ENCODE measurements at regions not wholly inside any gene's neighbourhood (a gene's known extent, or its start where the extent isn't known, plus 50 kb on each side); places are given as distances from the start of the nearest gene placed in this dataset.

DNA sequence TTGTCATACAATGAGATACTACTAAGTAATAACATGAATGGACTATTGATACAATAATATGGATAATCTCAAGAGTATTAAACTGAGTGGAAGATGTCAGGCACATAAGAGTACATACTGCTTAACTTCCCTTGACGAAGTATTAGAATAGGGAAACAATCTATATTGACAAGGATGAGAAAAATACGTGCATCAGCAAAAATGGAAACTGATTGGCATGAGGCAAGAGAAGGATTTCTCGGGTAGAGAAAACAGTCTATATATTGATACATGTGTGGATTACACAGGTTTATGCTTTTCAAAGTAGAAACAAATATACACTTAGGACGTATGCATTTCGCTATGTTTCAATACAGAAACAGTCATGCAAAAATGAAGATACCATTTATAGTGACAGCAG is 57.4 kb downstream of the PRR20E start:
- no peak for DNase-seq
- in situ Hi-C loops (cut with HindIII; ENCODE audit: low pct_ligation_motif_present, low pct_unique_long_range_greater_than_20kb, low sequenced_read_pairs): no loop called here

DNA sequence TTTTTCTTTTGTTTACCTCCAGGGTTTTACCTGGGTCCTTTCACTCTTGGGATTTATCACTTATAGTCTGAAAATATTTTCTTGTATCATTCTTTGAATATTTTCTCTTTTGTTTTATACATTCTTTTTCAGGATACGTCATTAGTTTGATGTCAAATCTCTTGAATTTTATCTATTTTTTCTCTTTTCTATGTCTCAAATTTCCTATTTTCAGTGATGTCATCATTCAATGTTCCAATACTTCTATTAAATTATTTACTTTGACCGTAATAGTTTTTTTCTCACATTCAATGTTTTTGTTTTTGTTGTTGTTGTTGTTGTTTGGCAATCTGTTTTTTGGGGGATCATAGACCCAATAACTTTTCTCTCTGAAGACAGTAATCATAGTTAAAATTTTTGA is 83.5 kb downstream of the PRR20E start:
- in situ Hi-C loops (cut with HindIII; ENCODE audit: low pct_ligation_motif_present, low pct_unique_long_range_greater_than_20kb, low sequenced_read_pairs): no loop called here
- DNase-seq: no peak

DNA sequence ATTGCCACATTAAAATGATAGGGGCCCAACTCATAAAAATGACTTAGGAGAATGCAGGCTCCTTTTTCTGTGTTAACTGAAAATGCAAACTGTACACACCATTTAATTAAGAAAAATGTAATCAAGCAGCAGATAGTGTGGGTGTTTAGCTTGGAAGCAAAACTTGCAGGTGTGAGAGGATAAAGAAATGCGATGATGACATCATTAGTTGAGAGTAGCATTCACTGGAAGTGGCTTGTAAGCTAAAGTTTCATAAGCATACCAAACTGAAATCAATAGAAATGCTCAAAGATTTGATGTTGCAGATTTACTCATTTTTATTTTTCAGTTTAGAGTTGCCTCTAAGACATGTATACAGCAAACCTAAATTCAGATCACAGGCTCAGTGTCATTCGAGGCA is 86.6 kb downstream of the PRR20E start:
- no peak for DNase-seq
- in situ Hi-C loops (cut with HindIII; ENCODE audit: low pct_ligation_motif_present, low pct_unique_long_range_greater_than_20kb, low sequenced_read_pairs): no loop called here

DNA sequence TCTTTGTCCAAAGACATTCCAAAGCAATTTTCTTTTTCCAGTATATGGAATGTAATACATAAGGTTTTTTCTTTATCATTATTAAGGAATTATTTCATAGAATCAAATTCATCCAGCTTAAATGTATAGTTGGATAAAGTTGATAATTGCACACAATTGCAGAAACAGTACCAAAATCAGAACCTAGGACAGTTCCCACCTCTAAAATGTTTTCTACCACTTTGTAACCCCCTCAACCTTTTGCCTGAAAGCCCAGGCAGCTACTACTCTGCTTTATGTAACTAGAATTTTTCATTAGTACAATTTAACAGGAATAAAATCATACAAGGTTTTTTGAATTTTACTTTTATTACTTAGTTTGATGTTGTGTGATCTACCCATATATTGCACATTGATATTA is 98.0 kb downstream of the PRR20E start:
- no peak for DNase-seq
- in situ Hi-C loops (cut with HindIII; ENCODE audit: low pct_ligation_motif_present, low pct_unique_long_range_greater_than_20kb, low sequenced_read_pairs): no loop called here

DNA sequence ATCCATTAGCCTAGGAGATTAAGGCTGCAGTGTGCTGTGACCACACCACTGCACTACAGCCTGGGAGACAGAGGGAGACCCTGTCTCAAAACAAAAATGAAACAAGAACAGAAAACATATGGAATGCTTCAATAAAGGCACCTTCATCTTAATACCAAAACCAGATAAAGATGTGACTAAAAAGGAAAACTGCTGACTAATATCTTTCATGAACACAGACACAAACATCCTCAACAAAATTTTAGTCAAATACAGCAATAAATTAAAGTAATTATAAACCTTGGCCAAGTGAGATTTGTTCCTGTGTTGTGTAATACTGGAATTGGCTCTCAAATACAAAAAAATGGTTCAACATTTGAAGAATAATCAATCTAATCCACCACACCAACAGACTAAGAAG is 103.5 kb downstream of the PRR20E start:
- DNase-seq: no peak
- in situ Hi-C loops (cut with HindIII; ENCODE audit: low pct_ligation_motif_present, low pct_unique_long_range_greater_than_20kb, low sequenced_read_pairs): no loop called here

DNA sequence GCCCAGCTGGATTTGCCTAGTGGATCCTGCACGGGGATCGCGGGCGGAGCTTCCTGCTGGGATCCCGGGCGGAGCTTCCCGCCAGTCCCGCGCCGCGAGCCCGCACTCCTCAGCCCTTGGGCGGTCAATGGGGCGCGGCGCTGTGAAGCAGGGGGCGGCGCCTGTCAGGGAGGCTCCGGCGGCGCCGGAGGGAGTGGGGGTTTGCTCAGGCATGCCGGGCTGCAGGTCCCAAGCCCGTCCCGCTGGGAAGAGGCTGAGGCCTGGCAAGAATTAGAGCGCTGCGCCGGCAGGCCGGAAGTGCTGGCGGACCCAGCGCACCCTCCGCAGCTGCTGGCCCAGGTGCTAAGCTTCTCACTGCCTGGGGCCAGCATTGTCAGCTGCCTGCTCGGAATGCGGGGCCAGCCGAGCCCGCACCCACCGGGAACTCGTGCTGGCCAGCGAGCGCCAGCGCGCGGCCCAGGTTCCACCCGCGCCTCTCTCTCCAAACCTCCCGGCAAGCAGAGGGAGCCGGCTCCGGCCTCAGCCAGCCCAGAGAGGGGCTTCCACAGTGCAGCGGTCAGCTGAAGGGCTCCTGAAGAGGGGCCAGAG is 119.6 kb downstream of the PRR20E start:
- no peak for DNase-seq
- in situ Hi-C loops (cut with HindIII; ENCODE audit: low pct_ligation_motif_present, low pct_unique_long_range_greater_than_20kb, low sequenced_read_pairs): no loop called here

DNA sequence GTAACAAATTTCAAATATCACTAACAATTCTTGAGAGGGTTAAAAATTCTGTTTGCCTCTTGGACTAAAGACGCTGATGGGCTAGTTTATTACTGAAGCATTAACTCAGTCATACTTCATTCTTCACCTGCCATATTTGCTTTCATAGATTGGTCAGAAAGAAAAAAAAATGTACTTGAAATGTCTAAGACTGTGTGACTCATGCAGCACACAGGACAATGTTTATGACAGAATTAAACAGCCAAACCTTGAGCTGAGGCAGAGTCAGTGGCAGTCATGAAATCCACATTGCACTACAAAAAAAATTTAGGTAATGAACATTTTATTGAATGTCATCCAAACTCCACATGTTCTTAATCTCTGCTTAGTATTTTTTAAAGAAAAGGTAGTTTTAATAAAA is 135.6 kb downstream of the PRR20E start:
- in situ Hi-C loops (cut with HindIII; ENCODE audit: low pct_ligation_motif_present, low pct_unique_long_range_greater_than_20kb, low sequenced_read_pairs): no loop called here
- DNase-seq: no peak

DNA sequence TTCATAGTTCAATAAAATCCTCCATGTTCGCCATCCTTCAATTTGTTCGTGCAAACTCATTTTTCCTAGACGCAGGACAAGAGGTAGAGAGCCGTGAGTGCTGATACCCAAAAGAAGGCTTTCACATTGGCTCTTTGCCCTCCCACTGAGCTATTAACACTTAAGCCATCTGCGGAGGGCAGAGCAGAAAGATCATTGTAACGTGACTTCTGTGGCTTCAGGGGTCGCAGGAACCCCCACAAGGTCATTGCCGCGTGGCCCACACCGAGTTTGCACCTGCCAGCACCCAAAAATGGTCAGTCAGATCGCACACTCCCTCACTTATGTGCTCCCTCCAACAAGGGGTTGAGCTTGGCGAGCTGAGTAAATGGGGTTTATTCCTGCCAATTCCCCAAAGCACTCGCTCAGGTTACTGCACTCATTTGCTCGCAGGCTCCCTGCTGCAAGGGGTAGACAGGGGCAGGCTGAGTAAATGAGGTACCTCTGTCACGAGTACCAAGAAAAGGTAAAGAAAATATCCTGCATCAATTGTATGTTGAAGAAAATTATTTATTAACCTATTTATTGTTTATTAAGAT is 144.1 kb downstream of the PRR20E start:
- in situ Hi-C loops (cut with HindIII; ENCODE audit: low pct_ligation_motif_present, low pct_unique_long_range_greater_than_20kb, low sequenced_read_pairs): no loop called here
- DNase-seq: no peak

DNA sequence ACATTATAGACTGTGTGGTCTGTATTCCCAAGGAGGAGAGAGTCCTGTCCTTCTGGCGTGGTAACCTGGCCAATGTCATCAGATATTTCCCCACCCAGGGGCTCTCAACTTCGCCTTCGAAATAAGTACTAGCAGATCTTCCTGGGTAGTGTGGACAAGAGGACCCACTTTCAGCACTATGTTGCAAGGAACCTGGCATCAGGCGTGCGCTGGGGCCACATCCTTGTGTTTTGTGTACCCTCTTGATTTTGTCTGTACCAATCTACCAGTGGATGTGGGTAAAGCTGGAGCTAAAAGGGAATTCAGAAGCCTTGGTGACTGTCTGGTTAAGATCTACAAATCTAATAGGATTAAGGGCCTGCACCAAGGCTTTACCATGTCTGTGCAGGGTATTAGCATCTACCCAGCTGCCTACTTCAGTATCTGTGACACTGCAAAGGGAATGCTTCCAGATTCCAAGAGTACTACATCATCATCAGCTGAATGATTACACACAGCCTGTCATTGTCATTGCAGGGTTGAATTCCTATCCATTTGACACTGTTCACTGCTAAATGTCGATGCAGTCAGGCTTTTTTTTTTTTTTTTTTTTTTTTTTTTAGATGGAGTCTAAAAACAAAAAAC is 148.0 kb downstream of the PRR20E start:
- DNase-seq: peak; percentile 22
- in situ Hi-C loops (cut with HindIII; ENCODE audit: low pct_ligation_motif_present, low pct_unique_long_range_greater_than_20kb, low sequenced_read_pairs): no loop called here

DNA sequence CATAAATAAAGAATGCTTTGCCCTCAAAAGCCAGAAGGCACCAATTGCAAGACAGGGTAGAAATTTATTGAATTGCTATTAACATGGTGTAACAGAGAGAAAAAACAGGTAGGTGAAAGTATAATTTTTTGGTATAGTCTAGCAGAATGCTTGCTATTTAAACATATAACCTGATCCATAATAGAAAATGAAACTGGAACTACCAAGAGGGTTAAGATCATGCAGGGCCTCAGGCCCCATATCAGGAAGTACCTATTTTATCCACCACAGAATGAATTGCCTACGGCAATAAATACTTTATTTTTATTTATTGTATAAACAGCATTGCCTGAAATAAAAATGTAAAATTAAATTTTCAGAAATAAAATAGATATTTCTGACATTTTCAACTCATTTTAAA is 159.5 kb downstream of the PRR20E start:
- in situ Hi-C loops (cut with HindIII; ENCODE audit: low pct_ligation_motif_present, low pct_unique_long_range_greater_than_20kb, low sequenced_read_pairs): no loop called here

DNA sequence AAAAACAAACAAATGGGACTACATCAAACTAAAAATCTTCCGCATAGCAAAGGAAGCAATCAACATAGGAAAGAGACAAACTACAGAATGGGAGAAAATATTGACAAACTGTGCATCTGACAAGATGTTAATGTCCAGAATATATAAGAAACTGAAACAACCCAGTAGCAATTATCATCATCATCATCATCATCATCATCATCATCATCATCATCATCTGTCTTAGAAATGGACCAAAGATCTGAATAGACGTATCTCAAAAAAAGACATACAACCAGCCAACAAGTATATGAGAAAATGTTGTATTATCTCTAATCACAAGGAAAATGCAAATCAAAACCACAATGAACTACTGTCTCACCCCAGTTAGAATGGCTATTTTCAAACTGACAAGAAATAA is 173.9 kb downstream of the PRR20E start:
- DNase-seq: no peak
- in situ Hi-C loops (cut with HindIII; ENCODE audit: low pct_ligation_motif_present, low pct_unique_long_range_greater_than_20kb, low sequenced_read_pairs): no loop called here

More for the DNA sequence above, 159.5 kb downstream of the PRR20E start:
- no peak for DNase-seq

DNA sequence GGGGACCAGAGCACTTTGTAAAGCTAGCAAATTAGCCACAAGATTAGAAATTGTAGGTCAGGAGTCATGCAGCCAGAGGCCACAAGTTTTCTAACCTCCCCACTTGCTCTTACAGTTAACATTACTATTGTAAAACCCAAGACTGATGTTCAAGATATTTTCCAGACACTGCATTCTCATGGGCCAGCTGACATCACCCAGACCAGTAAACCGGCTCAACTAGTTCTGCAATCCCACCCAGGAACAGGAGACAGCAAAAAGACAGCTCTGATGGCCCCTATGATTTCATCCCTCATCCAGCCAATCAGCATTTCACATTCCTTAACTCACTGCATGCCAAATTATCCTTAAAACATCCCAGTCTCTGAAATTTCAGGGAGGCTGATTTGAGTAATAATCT is 178.5 kb downstream of the PRR20E start:
- in situ Hi-C loops (cut with HindIII; ENCODE audit: low pct_ligation_motif_present, low pct_unique_long_range_greater_than_20kb, low sequenced_read_pairs): no loop called here
- no peak for DNase-seq

DNA sequence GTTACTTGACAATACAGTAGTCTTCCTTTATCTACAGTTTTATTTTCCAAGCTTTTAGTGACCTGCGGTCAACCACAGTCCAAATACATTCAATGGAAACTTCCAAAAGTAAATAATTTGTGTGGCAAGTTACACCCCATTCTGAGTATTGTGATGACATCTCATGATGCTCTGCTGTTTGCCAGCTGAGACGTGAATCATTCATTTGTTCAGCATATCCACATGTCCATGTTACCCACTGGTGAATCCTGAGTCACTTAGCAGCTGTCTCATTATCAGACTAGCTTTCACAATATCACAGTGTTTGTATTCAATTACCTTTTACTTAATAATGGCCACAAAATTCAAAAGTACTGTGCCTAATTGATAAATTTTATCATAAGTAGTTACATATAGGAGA is 179.8 kb downstream of the PRR20E start:
- DNase-seq: no peak
- in situ Hi-C loops (cut with HindIII; ENCODE audit: low pct_ligation_motif_present, low pct_unique_long_range_greater_than_20kb, low sequenced_read_pairs): no loop called here

DNA sequence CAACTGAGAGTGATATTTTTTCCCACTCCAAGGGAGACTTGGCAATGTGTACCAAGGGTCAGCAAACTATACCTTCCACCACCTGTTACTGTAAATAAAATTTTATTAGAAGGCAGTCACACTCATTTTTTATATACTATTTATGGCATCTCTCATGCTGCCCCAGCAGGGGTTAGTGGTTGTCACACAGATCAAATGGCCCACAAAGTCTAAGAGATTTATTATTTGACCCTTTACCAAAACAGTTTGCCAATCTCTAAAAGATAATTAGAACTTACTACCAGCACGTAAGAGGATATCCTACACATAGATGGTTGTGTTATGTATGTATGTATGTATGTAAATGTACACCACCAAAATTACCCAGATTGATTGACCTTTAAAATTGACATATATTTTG is 185.1 kb downstream of the PRR20E start:
- no peak for DNase-seq
- in situ Hi-C loops (cut with HindIII; ENCODE audit: low pct_ligation_motif_present, low pct_unique_long_range_greater_than_20kb, low sequenced_read_pairs): no loop called here

DNA sequence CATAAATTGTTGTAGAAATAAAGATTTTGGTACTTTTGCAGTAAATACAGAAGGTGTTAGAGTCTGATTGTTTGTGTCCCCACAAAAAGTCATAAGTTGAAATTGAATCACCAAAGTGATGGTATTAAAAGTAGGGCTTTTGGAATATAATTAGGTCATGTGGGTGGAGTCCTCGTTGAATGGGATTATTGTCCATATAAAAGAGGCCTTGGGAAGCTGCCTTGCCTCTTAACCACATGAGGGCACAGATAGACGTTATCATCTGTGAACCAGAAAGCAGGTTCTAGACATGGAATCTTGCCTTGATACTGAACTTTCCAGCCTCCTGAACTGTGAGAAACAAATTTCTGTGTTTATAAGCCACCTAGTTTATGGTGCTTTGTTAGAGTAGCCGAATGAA is 186.8 kb downstream of the PRR20E start:
- in situ Hi-C loops (cut with HindIII; ENCODE audit: low pct_ligation_motif_present, low pct_unique_long_range_greater_than_20kb, low sequenced_read_pairs): no loop called here
- no peak for DNase-seq

DNA sequence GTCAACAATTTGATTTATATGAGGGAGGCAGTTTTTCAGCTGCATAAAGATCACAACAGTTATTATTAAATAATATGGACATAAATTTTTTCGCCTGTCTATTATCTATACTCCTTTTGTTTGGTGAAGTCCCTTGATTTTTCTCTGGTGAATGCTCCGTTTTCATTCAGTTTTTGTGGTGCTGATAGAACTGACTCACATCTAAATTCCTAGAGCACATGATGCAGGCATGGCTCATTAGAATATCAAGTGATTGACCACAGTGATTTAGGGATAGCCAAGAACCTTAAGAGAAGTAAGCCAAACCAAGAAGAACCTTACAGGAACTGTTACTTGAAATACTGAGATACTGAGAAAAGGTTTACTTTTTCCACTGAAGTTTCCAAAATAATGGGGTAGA is 208.9 kb downstream of the PRR20E start:
- DNase-seq: no peak
- in situ Hi-C loops (cut with HindIII; ENCODE audit: low pct_ligation_motif_present, low pct_unique_long_range_greater_than_20kb, low sequenced_read_pairs): no loop called here

DNA sequence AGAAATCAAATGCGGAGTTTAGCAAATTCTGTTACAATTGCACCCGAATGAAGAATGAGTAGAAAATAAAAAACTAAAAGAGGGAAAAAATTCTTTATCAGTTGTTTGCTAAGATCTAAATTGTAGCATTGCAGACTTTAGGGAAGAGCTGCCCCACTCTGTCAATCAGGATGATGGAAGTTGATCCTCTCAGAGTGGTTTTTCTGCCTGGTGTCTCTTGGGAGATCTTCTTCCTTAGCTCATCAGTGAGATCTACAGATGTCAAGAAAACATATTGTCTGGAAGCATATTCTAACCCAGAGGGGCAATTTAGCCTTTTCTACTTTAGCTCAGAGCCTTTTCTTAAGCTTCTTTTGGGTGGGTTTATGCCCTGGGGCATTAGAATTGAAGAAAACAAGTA is 223.2 kb upstream of the PCDH17 start:
- in situ Hi-C loops (cut with HindIII; ENCODE audit: low pct_ligation_motif_present, low pct_unique_long_range_greater_than_20kb, low sequenced_read_pairs): no loop called here
- no peak for DNase-seq

DNA sequence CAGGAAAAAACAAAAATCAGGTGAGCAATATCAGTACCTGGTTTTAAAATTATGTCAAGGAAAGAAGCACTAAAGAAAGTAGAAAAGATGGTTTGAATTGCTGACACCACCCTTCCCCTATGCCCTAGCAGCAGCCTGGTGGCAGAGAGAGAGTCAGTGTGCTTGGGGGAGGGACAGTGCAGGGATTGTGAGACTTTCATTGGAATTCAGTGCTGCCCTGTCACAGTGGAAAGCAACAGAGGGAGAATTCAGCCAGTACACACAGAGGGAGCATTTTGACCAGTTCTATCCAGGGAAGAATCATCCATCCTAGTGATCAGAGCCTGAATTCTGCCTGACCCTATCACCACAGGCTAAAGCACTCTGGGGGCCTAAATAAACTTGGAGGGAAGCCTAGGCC is 222.4 kb upstream of the PCDH17 start:
- no peak for DNase-seq
- in situ Hi-C loops (cut with HindIII; ENCODE audit: low pct_ligation_motif_present, low pct_unique_long_range_greater_than_20kb, low sequenced_read_pairs): no loop called here

DNA sequence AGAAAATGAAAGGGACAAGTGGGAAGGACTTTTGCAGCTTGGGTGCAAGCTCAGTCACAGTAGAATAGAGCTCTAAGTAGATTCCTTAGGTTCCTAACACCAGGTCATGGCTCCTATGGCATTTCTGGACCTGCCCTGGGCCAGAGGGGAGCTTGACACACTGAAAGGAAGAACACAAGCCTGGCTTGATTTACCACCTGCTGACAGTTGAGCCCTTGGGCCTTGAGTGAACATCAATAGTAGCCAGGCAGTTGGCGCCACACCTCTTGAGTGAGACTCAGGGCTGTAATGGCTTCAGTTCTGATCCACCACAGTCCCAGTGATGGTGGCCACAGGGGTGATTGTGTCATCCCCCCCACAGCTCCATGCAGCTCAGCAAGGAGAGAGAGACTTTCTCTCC is 221.9 kb upstream of the PCDH17 start:
- DNase-seq: no peak
- in situ Hi-C loops (cut with HindIII; ENCODE audit: low pct_ligation_motif_present, low pct_unique_long_range_greater_than_20kb, low sequenced_read_pairs): no loop called here

DNA sequence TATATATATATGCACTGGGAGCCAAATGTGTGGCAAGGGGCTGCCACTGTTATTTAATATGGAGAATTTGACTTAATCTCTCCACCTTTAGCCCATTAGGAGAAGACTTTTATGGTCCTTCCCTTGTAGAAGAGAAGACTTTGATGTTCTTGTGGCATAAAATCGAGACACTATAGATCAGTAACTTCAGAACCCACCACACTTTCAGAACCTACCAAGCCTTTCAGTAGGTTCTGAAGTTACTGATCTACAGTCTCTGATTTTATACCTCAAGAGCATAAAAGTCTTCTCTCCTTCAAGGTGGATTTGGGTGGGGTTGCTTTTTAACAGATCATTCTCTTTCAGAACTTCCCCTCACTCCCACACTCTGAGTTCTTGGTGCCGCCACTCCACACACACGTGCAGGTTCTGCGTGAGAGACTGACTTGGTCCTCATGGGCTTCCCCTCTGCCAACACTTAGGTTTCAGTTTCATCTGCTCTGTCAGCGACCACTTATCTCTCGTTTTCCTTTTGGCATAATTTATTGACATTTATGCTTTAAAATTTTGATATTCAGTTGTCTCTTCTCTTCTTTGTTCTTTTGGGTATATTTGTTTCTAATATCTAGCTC is 213.4 kb upstream of the PCDH17 start:
- in situ Hi-C loops (cut with HindIII; ENCODE audit: low pct_ligation_motif_present, low pct_unique_long_range_greater_than_20kb, low sequenced_read_pairs): no loop called here
- DNase-seq: no peak
